K562 (cell line): ENCODE measurements at regions not wholly inside any gene's neighbourhood (a gene's known extent, or its start where the extent isn't known, plus 50 kb on each side); places are given as distances from the start of the nearest gene placed in this dataset.

Experiments
- ATAC-seq: fragments of 200-7000 bp; cut with Tn5 transposase; 3 replicates; pipeline ENCODE4 v1.9.1; 2020; ENCODE audit warnings: moderate library complexity
- BruUV-seq: library from RNA; stranded (reverse); fragments of 400-500 nt; replicated peaks from 2 replicates; lab custom pipeline; 2021; lab: Mats Ljungman, UMichigan
- CTCF ChIA-PET: fragments of 300-600 bp; formaldehyde crosslinking; extraction: SDS; loops from one replicate; lab custom pipeline; 2021; ENCODE audit warnings: low intra/inter-chr PET ratio; lab: Yijun Ruan, JAX
- POLR2A ChIA-PET: fragments of 300-600, 350-650 bp; sonication (Branson Sonifier 250); formaldehyde crosslinking; extraction: SDS; loops from one replicate; lab custom pipeline; 2021; ENCODE audit warnings: antibody characterized with exemption, inconsistent platforms; lab: Yijun Ruan, JAX
- DNase-seq, 4 experiments: peaks; one replicate each; pipeline versions ENCODE4 v3.0.0 to v3.0.0-alpha.2; 2011 to 2018; ENCODE audit warnings: low spot score in 3 of 4, mixed read lengths in 3 of 4; ENCODE audit errors: extremely low read depth in 1 of 4
- FAIRE-seq: peaks from 2 replicates; lab custom pipeline; 2011; peaks lifted over from hg19 to GRCh38; lab: Jason Lieb, UNC
- H2AFZ ChIP-seq: 2 replicates; pipeline ENCODE4 v1.6.0; 2011; ENCODE audit warnings: low read depth, low read length, control low read depth, inconsistent platforms
- H3K27ac ChIP-seq: fragments of 200-600 bp; 3 replicates; pipeline ENCODE4 v1.8.0; 2011; ENCODE audit warnings: low read depth, mild to moderate bottlenecking, control low read depth, inconsistent platforms, low read length, moderate library complexity, mixed read lengths; ENCODE audit errors: extremely low read depth
- H3K27me3 ChIP-seq, 2 experiments: fragments of 300-600 bp in 1 of 2; 2 replicates in 1 of 2; 3 replicates in 1 of 2; pipeline versions ENCODE4 v1.6.0 to v1.8.0; 2011; ENCODE audit warnings: inconsistent platforms in 2 of 2, low read length in 2 of 2, mild to moderate bottlenecking in 1 of 2, mixed read lengths in 1 of 2, moderate library complexity in 1 of 2; ENCODE audit not compliant: control insufficient read depth in 2 of 2, insufficient read depth in 2 of 2
- H3K36me3 ChIP-seq: fragments of 300-600 bp; 3 replicates; pipeline ENCODE4 v1.8.0; 2011; ENCODE audit warnings: mild to moderate bottlenecking, low read length, inconsistent platforms; ENCODE audit not compliant: control insufficient read depth, insufficient read depth
- H3K4me1 ChIP-seq, 2 experiments: fragments of 200-600 bp in 1 of 2; replicated peaks in 1 of 2; 2 replicates in 1 of 2; 3 replicates in 1 of 2; pipeline versions ENCODE4 v1.5.1 to v1.8.0; 2011; ENCODE audit warnings: inconsistent platforms in 2 of 2, low read length in 2 of 2, mild to moderate bottlenecking in 1 of 2, mixed read lengths in 1 of 2, moderate library complexity in 1 of 2; ENCODE audit not compliant: control insufficient read depth in 2 of 2, insufficient read depth in 2 of 2
- H3K4me2 ChIP-seq: 2 replicates; pipeline ENCODE4 v1.6.1; 2011; ENCODE audit warnings: low read length, control low read depth, inconsistent platforms, mixed read lengths; ENCODE audit not compliant: insufficient read depth
- H3K4me3 ChIP-seq: fragments of 200-600 bp; sonication (generic), shearing (Covaris generic); 2 replicates; pipeline ENCODE4 v1.5.1; 2016; ENCODE audit warnings: control low read depth, inconsistent platforms
- H3K79me2 ChIP-seq: fragments of 200-600 bp; 3 replicates; pipeline ENCODE4 v1.8.0; 2011; ENCODE audit warnings: low read length, inconsistent platforms; ENCODE audit not compliant: control insufficient read depth, insufficient read depth
- H3K9ac ChIP-seq, 2 experiments: 2 replicates each; pipeline versions ENCODE4 v1.6.0 to v1.6.1; 2011; ENCODE audit warnings: low read depth in 2 of 2, low read length in 2 of 2, control low read depth in 1 of 2, inconsistent platforms in 1 of 2, mild to moderate bottlenecking in 1 of 2, mixed read lengths in 1 of 2; ENCODE audit not compliant: insufficient read depth in 1 of 2
- H3K9me1 ChIP-seq: one replicate; pipeline ENCODE4 v1.6.0; 2011; ENCODE audit warnings: inconsistent platforms, mild to moderate bottlenecking, low read length, moderate library complexity; ENCODE audit not compliant: control insufficient read depth, insufficient read depth
- H3K9me3 ChIP-seq: replicated peaks from 2 replicates; pipeline ENCODE4 v1.5.1; 2011; ENCODE audit warnings: low read depth, low read length, inconsistent platforms; ENCODE audit not compliant: control insufficient read depth, insufficient read depth
- H4K20me1 ChIP-seq: replicated peaks from 2 replicates; pipeline ENCODE4 v1.6.1; 2011; ENCODE audit warnings: low read length, inconsistent platforms, mixed read lengths; ENCODE audit not compliant: control insufficient read depth, insufficient read depth
- CREB3L1 ChIP-seq: fragments of 450-650 bp; IDR thresholded peaks from 2 replicates; pipeline ENCODE4 v1.6.1; 2014; ENCODE audit warnings: low read depth, mild to moderate bottlenecking, moderate library complexity, borderline replicate concordance
- CTCF ChIP-seq, 3 experiments: IDR thresholded peaks in 2 of 3; conservative IDR thresholded peaks in 1 of 3; 2 replicates each; pipeline ENCODE4 v1.5.1; 2011 to 2012; ENCODE audit warnings: low read length in 3 of 3, mild to moderate bottlenecking in 3 of 3, control low read depth in 2 of 3, improper control_type of control experiment in 1 of 3, inconsistent platforms in 1 of 3, low read depth in 1 of 3, mixed read lengths in 1 of 3, moderate library complexity in 1 of 3; ENCODE audit not compliant: insufficient read depth in 2 of 3
- SRSF7 ChIP-seq: fragments of 200-400 bp; formaldehyde crosslinking; optimal IDR thresholded peaks from 2 replicates; pipeline ENCODE3; 2017; ENCODE audit warnings: mild to moderate bottlenecking, low read depth, low read length
- ZEB2 ChIP-seq: fragments of 450-650 bp; IDR thresholded peaks from 2 replicates; pipeline ENCODE4 v1.6.1; 2016
- ZNF354B ChIP-seq: fragments of 250-450 bp; sonication (Bioruptor Pico); IDR thresholded peaks from 2 replicates; pipeline ENCODE4 v1.4.0; 2020
- WGBS: fragments of 100-300 bp; shearing (Covaris generic); methylation state at CpG from one replicate; pipeline ENCODE4 v1.1.6; 2016; ENCODE audit warnings: low coverage, mixed read lengths; ENCODE audit not compliant: insufficient coverage; ENCODE audit errors: missing lambda C conversion rate; 5-methylcytosine and 5-hydroxymethylcytosine counted together
- in situ Hi-C: fragments of 300-500 bp; cut with MboI; formaldehyde crosslinking; loops from 4 replicates; pipeline ENCODE4 v1.15.0; 2018; ENCODE audit warnings: inconsistent platforms, mixed read lengths
- intact Hi-C: fragments of 100-400 bp; cut with micrococcal nuclease; formaldehyde crosslinking; loops from 2 replicates; pipeline ENCODE4 v1.14.2; 2022
- TF ChIP-seq, protein P1 (sequence below), 2 experiments: fragments of 450-650 bp; formaldehyde crosslinking in 1 of 2; IDR thresholded peaks; 2 replicates each; pipeline versions ENCODE4 v1.4.0 to v1.6.1; 2014 to 2020; ENCODE audit warnings: mild to moderate bottlenecking in 2 of 2, borderline replicate concordance in 1 of 2, low read depth in 1 of 2
- TF ChIP-seq, protein P2 (sequence below), 2 experiments: fragments of 450-650 bp in 1 of 2; sonication (generic) in 1 of 2; formaldehyde crosslinking; conservative IDR thresholded peaks; 2 replicates each; pipeline versions ENCODE4 v1.4.0 to v1.8.1; 2020 to 2022; ENCODE audit warnings: mild to moderate bottlenecking in 1 of 2, missing genetic modification reagents in 1 of 2

- CTCF ChIA-PET = interaction anchor here (1.1 kb wide), 1 partner anchor 256 kb away, joined by 3 read pairs; no protein-coding TSS in a partner anchor
- TF ChIP-seq ZEB2 (no peak), SRSF7 (no peak), ZNF354B (no peak), CTCF (IDR thresholded peaks at IDR 0.05 in 2 of 3, conservative IDR thresholded peaks at IDR 0.05 in 1 of 3; ENCODE audit: insufficient read depth in 2 of 3, low read depth in 1 of 3, low read length in 3 of 3) (peak; percentile 38 to 52 (median 49); a peak in 5 of 6 replicates), CREB3L1 (no peak)
- TF ChIP-seq, protein P1, sequence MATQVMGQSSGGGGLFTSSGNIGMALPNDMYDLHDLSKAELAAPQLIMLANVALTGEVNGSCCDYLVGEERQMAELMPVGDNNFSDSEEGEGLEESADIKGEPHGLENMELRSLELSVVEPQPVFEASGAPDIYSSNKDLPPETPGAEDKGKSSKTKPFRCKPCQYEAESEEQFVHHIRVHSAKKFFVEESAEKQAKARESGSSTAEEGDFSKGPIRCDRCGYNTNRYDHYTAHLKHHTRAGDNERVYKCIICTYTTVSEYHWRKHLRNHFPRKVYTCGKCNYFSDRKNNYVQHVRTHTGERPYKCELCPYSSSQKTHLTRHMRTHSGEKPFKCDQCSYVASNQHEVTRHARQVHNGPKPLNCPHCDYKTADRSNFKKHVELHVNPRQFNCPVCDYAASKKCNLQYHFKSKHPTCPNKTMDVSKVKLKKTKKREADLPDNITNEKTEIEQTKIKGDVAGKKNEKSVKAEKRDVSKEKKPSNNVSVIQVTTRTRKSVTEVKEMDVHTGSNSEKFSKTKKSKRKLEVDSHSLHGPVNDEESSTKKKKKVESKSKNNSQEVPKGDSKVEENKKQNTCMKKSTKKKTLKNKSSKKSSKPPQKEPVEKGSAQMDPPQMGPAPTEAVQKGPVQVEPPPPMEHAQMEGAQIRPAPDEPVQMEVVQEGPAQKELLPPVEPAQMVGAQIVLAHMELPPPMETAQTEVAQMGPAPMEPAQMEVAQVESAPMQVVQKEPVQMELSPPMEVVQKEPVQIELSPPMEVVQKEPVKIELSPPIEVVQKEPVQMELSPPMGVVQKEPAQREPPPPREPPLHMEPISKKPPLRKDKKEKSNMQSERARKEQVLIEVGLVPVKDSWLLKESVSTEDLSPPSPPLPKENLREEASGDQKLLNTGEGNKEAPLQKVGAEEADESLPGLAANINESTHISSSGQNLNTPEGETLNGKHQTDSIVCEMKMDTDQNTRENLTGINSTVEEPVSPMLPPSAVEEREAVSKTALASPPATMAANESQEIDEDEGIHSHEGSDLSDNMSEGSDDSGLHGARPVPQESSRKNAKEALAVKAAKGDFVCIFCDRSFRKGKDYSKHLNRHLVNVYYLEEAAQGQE (IDR thresholded peaks at IDR 0.05; ENCODE audit: borderline replicate concordance) = peak; percentile 25; the same call in 1 of the 2 replicates
- TF ChIP-seq, protein P1 (CRISPR knock-in tag; IDR thresholded peaks at IDR 0.05; ENCODE audit: low read depth) = no peak
- TF ChIP-seq, protein P2, sequence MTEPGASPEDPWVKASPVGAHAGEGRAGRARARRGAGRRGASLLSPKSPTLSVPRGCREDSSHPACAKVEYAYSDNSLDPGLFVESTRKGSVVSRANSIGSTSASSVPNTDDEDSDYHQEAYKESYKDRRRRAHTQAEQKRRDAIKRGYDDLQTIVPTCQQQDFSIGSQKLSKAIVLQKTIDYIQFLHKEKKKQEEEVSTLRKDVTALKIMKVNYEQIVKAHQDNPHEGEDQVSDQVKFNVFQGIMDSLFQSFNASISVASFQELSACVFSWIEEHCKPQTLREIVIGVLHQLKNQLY (CRISPR knock-in tag; conservative IDR thresholded peaks at IDR 0.05) = no peak
Observed at GRCh38 chr2:20916604-20917286, 93.8 kb upstream of the LDAH start.

More at GRCh38 chr2:20916604-20917286, 93.8 kb upstream of the LDAH start:
- peaks cover 0 to 41% of the 10 kb centered on the region in 2 experiments; a peak in 2 of 5 replicates for H3K27me3 ChIP-seq
- no peak overlapping the region for H2AFZ ChIP-seq
- H3K4me2 ChIP-seq = no peak overlapping the region
- peak in 1 of 4 experiments; percentile 5 for DNase-seq
- H4K20me1 ChIP-seq = no peaks in the 10 kb centered on the region; the same call in 1 of the 2 replicates
- in situ Hi-C loops = no loop called here
- H3K9ac ChIP-seq = no peak overlapping the region
- H3K4me3 ChIP-seq = no peak overlapping the region
- H3K4me1 ChIP-seq = no peaks in the 10 kb centered on the region
- no peak overlapping the region for H3K27ac ChIP-seq
- POLR2A ChIA-PET = interaction anchor here (0.9 kb wide), 1 partner anchor 255 kb away, joined by 4 read pairs; no protein-coding TSS in a partner anchor
- no peaks in the 10 kb centered on the region for H3K79me2 ChIP-seq
- no peaks in the 10 kb centered on the region for H3K9me3 ChIP-seq
- 5% methylated on average over 7 of the region's 7 CpGs for WGBS
- FAIRE-seq = no peak
- H3K9me1 ChIP-seq = no peaks in the 10 kb centered on the region
- intact Hi-C loops = loop anchor here (1.0 kb wide), 1 partner anchor 255 kb away; no protein-coding TSS in a partner anchor
- no TSS peak for BruUV-seq
- no peaks in the 10 kb centered on the region for H3K36me3 ChIP-seq
- peak; percentile 72 for ATAC-seq
